T-cell (primary cell): ENCODE measurements at regions not wholly inside any gene's neighbourhood (a gene's known extent, or its start where the extent isn't known, plus 50 kb on each side); places are given as distances from the start of the nearest gene placed in this dataset.

Source experiments
- ATAC-seq, 4 experiments: fragments of 200-7000 bp in 3 of 4; fragments of 150-1000 bp in 1 of 4; cut with Tn5 transposase; replicated peaks in 1 of 4; 1 replicate in 3 of 4; 2 replicates in 1 of 4; pipeline ENCODE4 v1.10.0; 2021; ENCODE audit warnings: moderate library complexity in 3 of 4, mild to moderate bottlenecking in 2 of 4, moderate number of reproducible peaks in 1 of 4
- CTCF ChIA-PET, 2 donors: fragments of 300-600 bp; sonication (Branson Sonifier 250); formaldehyde crosslinking; loops; one replicate each; lab custom pipeline; 2022; ENCODE audit warnings: antibody characterized with exemption in 2 of 2; lab: Charles Lee
- POLR2A ChIA-PET, 2 donors: fragments of 300-600 bp; sonication (Branson Sonifier 250); formaldehyde crosslinking; loops; one replicate each; lab custom pipeline; 2022; ENCODE audit warnings: antibody characterized with exemption in 2 of 2; lab: Charles Lee
- DNase-seq, 35 experiments: peaks; one replicate each; pipeline versions ENCODE4 v3.0.0 to v3.0.0-alpha.2; 2013 to 2023
- H3K27ac ChIP-seq: one replicate; pipeline ENCODE4 v1.5.1; 2013; ENCODE audit warnings: low read length
- H3K27me3 ChIP-seq, 2 experiments: replicated peaks in 1 of 2; 1 replicate in 1 of 2; 2 replicates in 1 of 2; pipeline versions ENCODE4 v1.6.1 to v1.7.0; 2013; ENCODE audit warnings: low read length in 1 of 2, mixed read lengths in 1 of 2; ENCODE audit not compliant: control insufficient read depth in 2 of 2, insufficient read depth in 2 of 2; ENCODE audit errors: extremely low read depth in 1 of 2
- H3K36me3 ChIP-seq, 2 donors: 1 replicate in 1 of 2; 2 replicates in 1 of 2; pipeline versions ENCODE4 v1.6.1 to v1.7.0; 2013; ENCODE audit warnings: low read length in 1 of 2; ENCODE audit not compliant: control insufficient read depth in 2 of 2, insufficient read depth in 1 of 2; ENCODE audit errors: extremely low read depth in 1 of 2
- H3K4me1 ChIP-seq, 2 experiments: 1 replicate in 1 of 2; 2 replicates in 1 of 2; pipeline versions ENCODE4 v1.6.1 to v1.7.0; 2013; ENCODE audit warnings: low read length in 2 of 2, mixed read lengths in 1 of 2; ENCODE audit not compliant: insufficient read depth in 2 of 2, control insufficient read depth in 1 of 2; ENCODE audit errors: extremely low read depth in 1 of 2
- H3K4me3 ChIP-seq, 2 donors: 1 replicate in 1 of 2; 2 replicates in 1 of 2; pipeline versions ENCODE4 v1.5.1 to v1.7.0; 2013; ENCODE audit warnings: mild to moderate bottlenecking in 2 of 2, low read length in 1 of 2, moderate library complexity in 1 of 2; ENCODE audit not compliant: control insufficient read depth in 1 of 2; ENCODE audit errors: extremely low read depth in 1 of 2
- H3K9me3 ChIP-seq: 2 replicates; pipeline ENCODE4 v1.7.0; 2013
- H3K27ac Mint-ChIP-seq, 2 donors: one replicate each; pipeline ENCODE4 v1.8.0; 2020 to 2021; ENCODE audit warnings: mild to moderate bottlenecking in 2 of 2, mixed read lengths in 2 of 2
- H3K27me3 Mint-ChIP-seq, 2 donors: one replicate each; pipeline ENCODE4 v1.8.0; 2021 to 2022; ENCODE audit warnings: mixed read lengths in 2 of 2
- H3K36me3 Mint-ChIP-seq: one replicate; pipeline ENCODE4 v1.8.0; 2021; ENCODE audit warnings: mixed read lengths
- H3K4me1 Mint-ChIP-seq, 3 donors: one replicate each; pipeline ENCODE4 v1.8.0; 2020 to 2022; ENCODE audit warnings: mixed read lengths in 3 of 3, mild to moderate bottlenecking in 1 of 3
- H3K4me3 Mint-ChIP-seq, 3 donors: one replicate each; pipeline ENCODE4 v1.8.0; 2020 to 2022; ENCODE audit warnings: mild to moderate bottlenecking in 3 of 3, mixed read lengths in 3 of 3, moderate library complexity in 3 of 3
- H3K9me3 Mint-ChIP-seq, 3 donors: one replicate each; pipeline ENCODE4 v1.8.0; 2020 to 2022; ENCODE audit warnings: mixed read lengths in 3 of 3
- WGBS: methylation state at CpG from one replicate; pipeline ENCODE4 v1.1.5; 2013; ENCODE audit warnings: missing lambda C conversion rate; ENCODE audit not compliant: insufficient coverage; 5-methylcytosine and 5-hydroxymethylcytosine counted together

- WGBS: 0% methylated on average over 1 of the region's 4 CpGs
- Histone ChIP-seq H3K27me3 (no peaks in the 10 kb centered on the region), H3K27ac (no peak overlapping the region), H3K4me3 (no peak overlapping the region), H3K9me3 (peaks cover under 1% of the 10 kb centered on the region), H3K4me1 (no peaks in the 10 kb centered on the region), H3K36me3 (no peaks in the 10 kb centered on the region)
- Mint-ChIP-seq H3K9me3 (peaks cover 7 to 18% (median 12%) of the 10 kb centered on the region in 3 donors), H3K27ac (no peak overlapping the region), H3K36me3 (no peaks in the 10 kb centered on the region), H3K4me3 (no peak overlapping the region), H3K27me3 (no peaks in the 10 kb centered on the region), H3K4me1 (no peaks in the 10 kb centered on the region)
- no peak for DNase-seq
- CTCF ChIA-PET: no interaction called here
- POLR2A ChIA-PET: no interaction called here
- ATAC-seq: no peak
Measured at GRCh38 chr6:94270091-94270948, 851.0 kb upstream of the EPHA7 start.

DNA sequence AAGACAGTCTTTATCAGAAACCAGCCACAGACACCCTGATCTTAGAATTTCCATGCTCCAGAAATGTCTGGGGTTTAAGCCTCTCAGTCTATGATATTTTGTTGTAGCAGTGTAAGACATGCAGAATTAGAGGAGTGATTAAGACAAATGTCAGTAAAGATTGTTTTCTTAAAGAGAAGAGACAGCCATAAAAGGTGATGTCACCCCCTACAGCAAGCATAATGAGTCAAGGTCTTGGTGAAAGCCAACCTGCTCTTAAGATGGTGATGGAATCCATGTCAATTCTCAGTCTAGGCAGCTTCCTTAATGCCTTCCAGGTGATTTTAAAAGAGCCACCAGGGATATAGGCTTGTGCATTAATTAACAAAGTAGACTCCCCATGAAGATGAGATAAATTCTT, 849.9 kb upstream of the EPHA7 start:
- no peak for DNase-seq
- peaks cover 2% of the 10 kb centered on the region for H3K9me3 ChIP-seq
- ATAC-seq: no peak
- Mint-ChIP-seq H3K27me3 (no peaks in the 10 kb centered on the region), H3K27ac (no peak overlapping the region), H3K9me3 (peaks cover 10 to 19% (median 18%) of the 10 kb centered on the region in 3 donors), H3K4me1 (no peaks in the 10 kb centered on the region), H3K36me3 (no peaks in the 10 kb centered on the region), H3K4me3 (no peak overlapping the region)
- no peak overlapping the region for H3K27ac ChIP-seq
- no peaks in the 10 kb centered on the region for H3K4me1 ChIP-seq
- ChIA-PET CTCF (no interaction called here), POLR2A (no interaction called here)
- no peaks in the 10 kb centered on the region for H3K27me3 ChIP-seq
- H3K4me3 ChIP-seq: no peak overlapping the region
- no peaks in the 10 kb centered on the region for H3K36me3 ChIP-seq

DNA sequence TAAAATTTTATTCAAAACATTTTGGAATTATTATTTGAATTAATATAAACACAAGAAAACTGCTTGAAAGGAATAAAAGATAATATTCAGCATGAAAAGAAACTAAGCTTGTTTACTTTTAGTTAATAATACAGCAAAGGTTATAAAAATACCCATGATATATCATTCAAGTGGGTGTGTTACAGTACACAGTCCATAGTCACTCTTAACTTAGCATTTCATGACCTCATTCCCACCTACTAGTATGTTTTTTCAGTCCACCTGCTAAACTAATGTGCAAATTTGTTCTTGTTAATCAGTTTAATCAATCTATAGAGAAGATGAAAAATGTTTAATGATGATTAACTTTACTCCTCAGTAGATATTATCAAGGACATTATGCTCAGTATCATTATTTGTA, 841.4 kb upstream of the EPHA7 start:
- no peak overlapping the region for H3K27ac ChIP-seq
- DNase-seq (no peak), ATAC-seq (no peak)
- peaks cover 5 to 23% (median 10%) of the 10 kb centered on the region in 3 donors for H3K9me3 Mint-ChIP-seq
- no peaks in the 10 kb centered on the region for H3K27me3 ChIP-seq
- H3K4me1 Mint-ChIP-seq: no peaks in the 10 kb centered on the region
- no peaks in the 10 kb centered on the region for H3K4me1 ChIP-seq
- H3K4me3 Mint-ChIP-seq: no peak overlapping the region
- H3K27ac Mint-ChIP-seq: no peak overlapping the region
- H3K27me3 Mint-ChIP-seq: no peaks in the 10 kb centered on the region
- no peaks in the 10 kb centered on the region for H3K36me3 ChIP-seq
- no peak overlapping the region for H3K4me3 ChIP-seq
- POLR2A ChIA-PET: no interaction called here
- CTCF ChIA-PET: no interaction called here
- H3K36me3 Mint-ChIP-seq: no peaks in the 10 kb centered on the region
- H3K9me3 ChIP-seq: peaks cover 2% of the 10 kb centered on the region

DNA sequence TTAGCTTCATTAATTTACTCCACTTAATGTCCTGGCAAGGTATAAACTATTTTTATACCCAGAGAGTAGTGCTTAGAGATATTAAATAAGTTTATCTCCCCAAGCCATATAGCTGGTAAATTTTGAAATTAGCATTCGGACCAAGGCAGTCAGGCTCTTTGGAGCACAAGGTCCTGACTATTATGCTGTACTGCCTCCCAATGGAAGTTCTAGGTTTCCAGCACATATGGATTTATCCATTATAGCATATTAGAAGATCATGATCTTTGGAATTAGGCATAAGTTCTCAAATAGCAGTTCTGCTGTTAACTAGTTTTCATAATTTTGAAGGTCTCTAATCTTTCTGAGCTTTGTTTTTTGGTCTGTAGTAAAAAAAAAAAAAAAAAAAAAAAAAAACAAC, 835.3 kb upstream of the EPHA7 start:
- WGBS: no CpG with 5 or more reads among the region's 1 CpG
- Mint-ChIP-seq H3K27ac (no peak overlapping the region), H3K4me1 (no peaks in the 10 kb centered on the region), H3K27me3 (no peaks in the 10 kb centered on the region), H3K36me3 (no peaks in the 10 kb centered on the region), H3K4me3 (no peak overlapping the region), H3K9me3 (peaks cover under 1 to 6% (median 5%) of the 10 kb centered on the region in 3 donors)
- H3K4me3 ChIP-seq: no peak overlapping the region
- H3K27me3 ChIP-seq: no peaks in the 10 kb centered on the region
- ChIA-PET CTCF (interaction anchor here in 1 of 2 donors (0.6 kb wide), 1 partner anchor 1397 kb away, joined by 5 read pairs; no protein-coding TSS in a partner anchor), POLR2A (no interaction called here)
- DNase-seq (no peak), ATAC-seq (no peak)
- no peaks in the 10 kb centered on the region for H3K36me3 ChIP-seq
- no peak overlapping the region for H3K27ac ChIP-seq
- no peaks in the 10 kb centered on the region for H3K4me1 ChIP-seq
- no peaks in the 10 kb centered on the region for H3K9me3 ChIP-seq

- Mint-ChIP-seq H3K27ac (no peak overlapping the region), H3K4me3 (no peak overlapping the region), H3K9me3 (peaks cover 0 to 7% (median 5%) of the 10 kb centered on the region in 3 donors), H3K27me3 (no peaks in the 10 kb centered on the region), H3K4me1 (no peaks in the 10 kb centered on the region), H3K36me3 (no peaks in the 10 kb centered on the region)
- POLR2A ChIA-PET: no interaction called here
- no peaks in the 10 kb centered on the region for H3K9me3 ChIP-seq
- ATAC-seq (no peak), DNase-seq (no peak)
- H3K36me3 ChIP-seq: no peaks in the 10 kb centered on the region
- H3K27me3 ChIP-seq: no peaks in the 10 kb centered on the region
- no peaks in the 10 kb centered on the region for H3K4me1 ChIP-seq
- CTCF ChIA-PET: no interaction called here
- no peak overlapping the region for H3K27ac ChIP-seq
- H3K4me3 ChIP-seq: no peak overlapping the region
Measured at GRCh38 chr6:94251878-94252277, 832.5 kb upstream of the EPHA7 start.

GRCh38 chr6:94245395-94245794, 826.0 kb upstream of the EPHA7 start:
- no peaks in the 10 kb centered on the region for H3K9me3 ChIP-seq
- WGBS: 50% methylated on average over 1 of the region's 4 CpGs
- no peaks in the 10 kb centered on the region for H3K4me1 ChIP-seq
- no peaks in the 10 kb centered on the region for H3K27me3 ChIP-seq
- no peaks in the 10 kb centered on the region for H3K36me3 ChIP-seq
- no peak overlapping the region for H3K4me3 ChIP-seq
- DNase-seq: no peak
- Mint-ChIP-seq H3K27ac (no peak overlapping the region), H3K9me3 (peaks cover 4 to 17% (median 5%) of the 10 kb centered on the region in 3 donors), H3K4me3 (no peak overlapping the region), H3K36me3 (no peaks in the 10 kb centered on the region), H3K4me1 (no peaks in the 10 kb centered on the region), H3K27me3 (no peaks in the 10 kb centered on the region)
- no peak overlapping the region for H3K27ac ChIP-seq
- ChIA-PET CTCF (no interaction called here), POLR2A (no interaction called here)
- no peak for ATAC-seq
